ENCODE measurements at regions not wholly inside any gene's neighbourhood (a gene's known extent, or its start where the extent isn't known, plus 50 kb on each side); places are given as distances from the start of the nearest gene placed in this dataset.

DNA sequence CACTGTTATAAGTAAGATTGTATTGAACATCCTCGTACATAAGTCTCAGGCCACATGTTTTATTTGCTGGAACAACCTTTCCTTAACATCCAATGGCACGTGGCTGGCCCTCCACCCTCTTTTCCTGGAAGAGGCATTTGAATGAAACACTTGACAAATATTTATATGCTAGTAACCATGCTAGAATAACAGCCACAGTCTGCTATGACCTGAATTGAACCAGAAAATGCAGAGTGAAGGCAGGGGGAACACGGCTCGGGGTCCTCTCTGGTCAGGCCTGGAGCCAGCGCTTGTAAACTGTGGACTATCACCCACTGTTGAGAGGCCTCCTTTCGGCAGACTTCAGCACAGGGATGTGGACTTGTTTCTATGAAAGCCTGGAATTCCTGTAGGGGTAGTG lies 198.2 kb upstream of the COPS8 start:
- BruUV-seq (replicated peaks), result no TSS peak
- POLR2A ChIA-PET, result interaction anchor here (0.9 kb wide), 1 partner anchor 1061 kb away, joined by 3 read pairs; no protein-coding TSS in a partner anchor
- no peak overlapping the region for H3K27ac Mint-ChIP-seq (ENCODE audit: low read depth, unreplicated experiment)
- no peaks in the 10 kb centered on the region for H3K27me3 Mint-ChIP-seq (ENCODE audit: insufficient read depth, unreplicated experiment)
- intact Hi-C loops (cut with micrococcal nuclease), result no loop called here
- no peak overlapping the region for H3K4me3 Mint-ChIP-seq (ENCODE audit: unreplicated experiment)
- TF ChIP-seq, protein P1, sequence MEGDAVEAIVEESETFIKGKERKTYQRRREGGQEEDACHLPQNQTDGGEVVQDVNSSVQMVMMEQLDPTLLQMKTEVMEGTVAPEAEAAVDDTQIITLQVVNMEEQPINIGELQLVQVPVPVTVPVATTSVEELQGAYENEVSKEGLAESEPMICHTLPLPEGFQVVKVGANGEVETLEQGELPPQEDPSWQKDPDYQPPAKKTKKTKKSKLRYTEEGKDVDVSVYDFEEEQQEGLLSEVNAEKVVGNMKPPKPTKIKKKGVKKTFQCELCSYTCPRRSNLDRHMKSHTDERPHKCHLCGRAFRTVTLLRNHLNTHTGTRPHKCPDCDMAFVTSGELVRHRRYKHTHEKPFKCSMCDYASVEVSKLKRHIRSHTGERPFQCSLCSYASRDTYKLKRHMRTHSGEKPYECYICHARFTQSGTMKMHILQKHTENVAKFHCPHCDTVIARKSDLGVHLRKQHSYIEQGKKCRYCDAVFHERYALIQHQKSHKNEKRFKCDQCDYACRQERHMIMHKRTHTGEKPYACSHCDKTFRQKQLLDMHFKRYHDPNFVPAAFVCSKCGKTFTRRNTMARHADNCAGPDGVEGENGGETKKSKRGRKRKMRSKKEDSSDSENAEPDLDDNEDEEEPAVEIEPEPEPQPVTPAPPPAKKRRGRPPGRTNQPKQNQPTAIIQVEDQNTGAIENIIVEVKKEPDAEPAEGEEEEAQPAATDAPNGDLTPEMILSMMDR (IDR thresholded peaks at IDR 0.05; ENCODE audit: unreplicated experiment), result no peak
- no peaks in the 10 kb centered on the region for H3K36me3 Mint-ChIP-seq (ENCODE audit: insufficient read depth, unreplicated experiment)
- no peaks in the 10 kb centered on the region for H3K4me1 Mint-ChIP-seq (ENCODE audit: insufficient read depth, unreplicated experiment)
- CTCF ChIA-PET, result no interaction called here
- peaks cover 2% of the 10 kb centered on the region for H3K9me3 Mint-ChIP-seq (ENCODE audit: unreplicated experiment)
- DNase-seq (ENCODE audit: unreplicated experiment), result no peak

- Mint-ChIP-seq H3K4me3 (ENCODE audit: unreplicated experiment) (no peak overlapping the region), H3K4me1 (ENCODE audit: insufficient read depth, unreplicated experiment) (no peaks in the 10 kb centered on the region), H3K27ac (ENCODE audit: low read depth, unreplicated experiment) (no peak overlapping the region), H3K9me3 (ENCODE audit: unreplicated experiment) (no peaks in the 10 kb centered on the region), H3K36me3 (ENCODE audit: insufficient read depth, unreplicated experiment) (no peaks in the 10 kb centered on the region), H3K27me3 (ENCODE audit: insufficient read depth, unreplicated experiment) (no peaks in the 10 kb centered on the region)
- no peak for DNase-seq (ENCODE audit: unreplicated experiment)
- BruUV-seq (replicated peaks), result no TSS peak
- ChIA-PET CTCF (no interaction called here), POLR2A (interaction anchor here (1.1 kb wide), 1 partner anchor 11 kb away, joined by 3 read pairs; no protein-coding TSS in a partner anchor)
- intact Hi-C loops (cut with micrococcal nuclease), result no loop called here
- TF ChIP-seq, protein P1 (IDR thresholded peaks at IDR 0.05; ENCODE audit: unreplicated experiment), result no peak
Measured at GRCh38 chr2:236887953-236888793, 197.5 kb upstream of the COPS8 start.

GRCh38 chr2:236888794-236889780 lies 196.6 kb upstream of the COPS8 start:
- no peaks in the 10 kb centered on the region for H3K9me3 Mint-ChIP-seq (ENCODE audit: unreplicated experiment)
- intact Hi-C loops (cut with micrococcal nuclease), result no loop called here
- H3K36me3 Mint-ChIP-seq (ENCODE audit: insufficient read depth, unreplicated experiment), result no peaks in the 10 kb centered on the region
- BruUV-seq (replicated peaks), result no TSS peak
- no peaks in the 10 kb centered on the region for H3K27me3 Mint-ChIP-seq (ENCODE audit: insufficient read depth, unreplicated experiment)
- no peak for DNase-seq (ENCODE audit: unreplicated experiment)
- ChIA-PET CTCF (interaction anchor here (0.6 kb wide), 1 partner anchor 131 kb away, joined by 3 read pairs; no protein-coding TSS in a partner anchor), POLR2A (interaction anchor here (0.5 to 1.1 kb wide), 2 partner anchors 12 to 932 kb away, joined by 3 read pairs; no protein-coding TSS in a partner anchor)
- H3K4me3 Mint-ChIP-seq (ENCODE audit: unreplicated experiment), result no peak overlapping the region
- no peaks in the 10 kb centered on the region for H3K4me1 Mint-ChIP-seq (ENCODE audit: insufficient read depth, unreplicated experiment)
- TF ChIP-seq, protein P1 (IDR thresholded peaks at IDR 0.05; ENCODE audit: unreplicated experiment), result no peak
- no peak overlapping the region for H3K27ac Mint-ChIP-seq (ENCODE audit: low read depth, unreplicated experiment)

Measured in MCF 10A (cell line).